Heart left ventricle (tissue), 13 donors: ENCODE measurements at regions not wholly inside any gene's neighbourhood (a gene's known extent, or its start where the extent isn't known, plus 50 kb on each side); places are given as distances from the start of the nearest gene placed in this dataset.

ENCODE experiments used
- POLR2A ChIP-seq, 2 donors: fragments of 450-650 bp; IDR thresholded peaks; one replicate each; pipeline ENCODE4 v1.6.1; 2017; ENCODE audit warnings: antibody characterized with exemption in 2 of 2, mild to moderate bottlenecking in 2 of 2, moderate library complexity in 2 of 2
- TF ChIP-seq, protein P1 (sequence below), 12 donors: fragments of 200-600 bp; sonication (generic) in 4 of 12; IDR thresholded peaks; one replicate each; pipeline versions ENCODE4 v1.5.0 to v1.8.0; 2018 to 2022; ENCODE audit warnings: antibody characterized with exemption in 12 of 12, mild to moderate bottlenecking in 5 of 12
- donor health status: ischemic (EF 13 %, LVEDD 7.1; RV severe dilation, severe dysfunction).
- donor health status: DM: no; HTN: yes; CAD: no.
- donor health status: DM: no; HTN: no; CAD: no.
- donor health status: ischemic (EF 25% LVEDD 6.9; RV normal size, moderate dysfunction).
- donor health status: ischemic (EF 25% LVEDD 5.7; RV mildly dilated, moderate dysfunction).
- donor health status: ischemic (EF 35%, LVEDD 5.7; RV mildly dilated, moderate dysfunction).
- donor health status: nonischemic (EF 11% LVEDD 7.7; RV severe dilation, severe dysfunction).
- donor health status: DM: yes; HTN: yes; CAD: no.
- donor health status: PGD.
- donor health status: ischemic (EF 29% LVEDD 5.4; RV normal size, mild dysfunction).
- donor health status: nonischemic (EF 23%, LVEDD 6.1; RV moderate dilation, normal function).

DNA sequence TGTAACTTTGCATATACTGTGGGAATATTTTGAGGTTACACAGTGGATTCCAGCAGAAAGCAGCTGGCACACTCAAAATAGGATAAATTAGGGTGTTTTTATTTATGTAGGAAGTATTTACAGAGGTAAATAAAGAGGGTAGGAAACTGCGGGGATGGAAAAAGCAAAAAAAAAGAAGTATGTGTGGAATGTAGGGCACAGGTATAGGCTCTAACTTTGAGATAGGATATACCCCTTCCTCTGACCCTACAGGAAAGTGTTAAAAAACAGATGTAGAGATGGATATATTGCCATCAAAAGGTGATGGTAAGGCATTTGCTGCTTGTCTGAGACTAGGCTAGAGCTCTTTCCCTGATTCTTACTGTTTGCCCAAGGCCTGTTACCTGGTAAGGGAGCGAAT lies 173.1 kb upstream of the ANK2 start:
- TF ChIP-seq, protein P1, sequence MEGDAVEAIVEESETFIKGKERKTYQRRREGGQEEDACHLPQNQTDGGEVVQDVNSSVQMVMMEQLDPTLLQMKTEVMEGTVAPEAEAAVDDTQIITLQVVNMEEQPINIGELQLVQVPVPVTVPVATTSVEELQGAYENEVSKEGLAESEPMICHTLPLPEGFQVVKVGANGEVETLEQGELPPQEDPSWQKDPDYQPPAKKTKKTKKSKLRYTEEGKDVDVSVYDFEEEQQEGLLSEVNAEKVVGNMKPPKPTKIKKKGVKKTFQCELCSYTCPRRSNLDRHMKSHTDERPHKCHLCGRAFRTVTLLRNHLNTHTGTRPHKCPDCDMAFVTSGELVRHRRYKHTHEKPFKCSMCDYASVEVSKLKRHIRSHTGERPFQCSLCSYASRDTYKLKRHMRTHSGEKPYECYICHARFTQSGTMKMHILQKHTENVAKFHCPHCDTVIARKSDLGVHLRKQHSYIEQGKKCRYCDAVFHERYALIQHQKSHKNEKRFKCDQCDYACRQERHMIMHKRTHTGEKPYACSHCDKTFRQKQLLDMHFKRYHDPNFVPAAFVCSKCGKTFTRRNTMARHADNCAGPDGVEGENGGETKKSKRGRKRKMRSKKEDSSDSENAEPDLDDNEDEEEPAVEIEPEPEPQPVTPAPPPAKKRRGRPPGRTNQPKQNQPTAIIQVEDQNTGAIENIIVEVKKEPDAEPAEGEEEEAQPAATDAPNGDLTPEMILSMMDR (IDR thresholded peaks at IDR 0.05) = no peak
- TF ChIP-seq POLR2A (IDR thresholded peaks at IDR 0.05) = no peak
